H1 (cell line): ENCODE measurements at regions not wholly inside any gene's neighbourhood (a gene's known extent, or its start where the extent isn't known, plus 50 kb on each side); places are given as distances from the start of the nearest gene placed in this dataset.

ENCODE experiments used
- CTCF ChIA-PET: fragments of 300-600 bp; sonication (Branson Sonifier 250); formaldehyde crosslinking; loops from one replicate; lab custom pipeline; 2021; ENCODE audit not compliant: partially characterized antibody; lab: Charles Lee
- POLR2A ChIA-PET: fragments of 300-600 bp; sonication (Branson Sonifier 250); formaldehyde crosslinking; loops from one replicate; lab custom pipeline; 2021; ENCODE audit warnings: inconsistent platforms; ENCODE audit not compliant: partially characterized antibody; lab: Charles Lee
- DNase-seq, 2 experiments: peaks; one replicate each; pipeline versions ENCODE4 v3.0.0 to v3.0.0-alpha.2; 2010 to 2022; ENCODE audit warnings: low spot score in 2 of 2, low read depth in 1 of 2, mixed read lengths in 1 of 2
- FAIRE-seq: peaks from 2 replicates; lab custom pipeline; 2011; peaks lifted over from hg19 to GRCh38; lab: Jason Lieb, UNC
- H2AFZ ChIP-seq: 2 replicates; pipeline ENCODE4 v1.8.1; 2012; ENCODE audit warnings: low read length, inconsistent platforms
- H2AK5ac ChIP-seq: 2 replicates; pipeline ENCODE4 v1.6.1; 2013; ENCODE audit warnings: low read depth, low read length
- H2BK120ac ChIP-seq: replicated peaks from 2 replicates; pipeline ENCODE3; 2013; ENCODE audit warnings: low read depth, low read length, inconsistent platforms
- H2BK12ac ChIP-seq: 2 replicates; pipeline ENCODE4 v1.6.1; 2013; ENCODE audit warnings: low read depth, low read length
- H2BK15ac ChIP-seq: 2 replicates; pipeline ENCODE4 v1.6.1; 2013; ENCODE audit warnings: low read length
- H2BK20ac ChIP-seq: 2 replicates; pipeline ENCODE4 v1.6.1; 2013; ENCODE audit warnings: low read length
- H2BK5ac ChIP-seq: 2 replicates; pipeline ENCODE4 v1.6.1; 2013; ENCODE audit warnings: low read depth, low read length
- H3K14ac ChIP-seq: 2 replicates; pipeline ENCODE4 v1.6.1; 2013; ENCODE audit warnings: inconsistent platforms; ENCODE audit not compliant: insufficient read length
- H3K18ac ChIP-seq: 2 replicates; pipeline ENCODE4 v1.6.1; 2013; ENCODE audit warnings: low read length; ENCODE audit errors: extremely low read depth
- H3K23ac ChIP-seq: 2 replicates; pipeline ENCODE4 v1.6.1; 2013; ENCODE audit warnings: inconsistent platforms; ENCODE audit not compliant: insufficient read length
- H3K23me2 ChIP-seq: 2 replicates; pipeline ENCODE4 v1.6.1; 2013; ENCODE audit warnings: low read depth, low read length
- H3K27ac ChIP-seq: 2 replicates; pipeline ENCODE4 v1.6.1; 2011; ENCODE audit warnings: low read depth, low read length, inconsistent platforms
- H3K27me3 ChIP-seq, 4 experiments: replicated peaks in 1 of 4; 1 replicate in 1 of 4; 2 replicates in 3 of 4; pipeline versions ENCODE4 v1.6.1 to v1.8.1; 2011 to 2013; ENCODE audit warnings: low read length in 3 of 4, mild to moderate bottlenecking in 3 of 4, inconsistent platforms in 2 of 4, mixed read lengths in 2 of 4, moderate library complexity in 1 of 4; ENCODE audit not compliant: control insufficient read depth in 3 of 4, insufficient read depth in 3 of 4; ENCODE audit errors: extremely low read depth in 1 of 4
- H3K36me3 ChIP-seq, 4 experiments: 2 replicates each; pipeline versions ENCODE4 v1.6.1 to v1.8.1; 2011 to 2013; ENCODE audit warnings: mild to moderate bottlenecking in 4 of 4, low read length in 3 of 4, moderate library complexity in 2 of 4, control low read depth in 1 of 4, inconsistent platforms in 1 of 4; ENCODE audit not compliant: insufficient read depth in 4 of 4, control insufficient read depth in 2 of 4
- H3K4ac ChIP-seq: replicated peaks from 2 replicates; pipeline ENCODE3; 2013; ENCODE audit warnings: low read length, low read depth, mixed read lengths, inconsistent platforms; ENCODE audit not compliant: insufficient read length
- H3K4me1 ChIP-seq, 4 experiments: replicated peaks in 1 of 4; 1 replicate in 1 of 4; 2 replicates in 3 of 4; pipeline versions ENCODE4 v1.6.1 to v1.8.1; 2011 to 2013; ENCODE audit warnings: low read length in 3 of 4, inconsistent platforms in 2 of 4, mixed read lengths in 1 of 4; ENCODE audit not compliant: insufficient read depth in 4 of 4, control insufficient read depth in 3 of 4
- H3K4me2 ChIP-seq, 2 experiments: 2 replicates each; pipeline versions ENCODE4 v1.6.1 to v1.8.1; 2011 to 2013; ENCODE audit warnings: low read depth in 2 of 2, low read length in 2 of 2, control low read depth in 1 of 2, inconsistent platforms in 1 of 2, mild to moderate bottlenecking in 1 of 2; ENCODE audit not compliant: insufficient read depth in 1 of 2
- H3K4me3 ChIP-seq, 4 experiments: fragments of 200-600, 300-600 bp in 1 of 4; sonication (generic), shearing (Covaris generic), sonication (Bioruptor Twin) in 1 of 4; 2 replicates each; pipeline versions ENCODE4 v1.5.1 to v1.8.1; 2011 to 2016; ENCODE audit warnings: low read length in 4 of 4, low read depth in 3 of 4, control low read depth in 2 of 4, inconsistent platforms in 2 of 4, mild to moderate bottlenecking in 2 of 4, mixed read lengths in 1 of 4, moderate library complexity in 1 of 4; ENCODE audit not compliant: insufficient read depth in 2 of 4; ENCODE audit errors: extremely low read depth in 1 of 4
- H3K56ac ChIP-seq: replicated peaks from 2 replicates; pipeline ENCODE3; 2013; ENCODE audit warnings: low read depth, mild to moderate bottlenecking, mixed read lengths, low read length, inconsistent platforms; ENCODE audit not compliant: insufficient read length
- H3K79me1 ChIP-seq: 2 replicates; pipeline ENCODE4 v1.6.1; 2013; ENCODE audit warnings: low read depth, low read length, control low read depth
- H3K79me2 ChIP-seq, 2 experiments: 2 replicates each; pipeline versions ENCODE4 v1.6.1 to v1.8.1; 2012 to 2013; ENCODE audit warnings: low read length in 2 of 2, mild to moderate bottlenecking in 2 of 2, inconsistent platforms in 1 of 2; ENCODE audit not compliant: insufficient read depth in 2 of 2, control insufficient read depth in 1 of 2
- H3K9ac ChIP-seq, 4 experiments: replicated peaks in 1 of 4; 1 replicate in 1 of 4; 2 replicates in 3 of 4; pipeline versions ENCODE4 v1.6.1 to v1.8.1; 2011 to 2013; ENCODE audit warnings: low read depth in 3 of 4, low read length in 3 of 4, control low read depth in 2 of 4, mild to moderate bottlenecking in 2 of 4, moderate library complexity in 2 of 4, inconsistent platforms in 1 of 4; ENCODE audit errors: extremely low read depth in 1 of 4
- H3K9me3 ChIP-seq, 2 experiments: 2 replicates each; pipeline versions ENCODE4 v1.6.1 to v1.8.1; 2012 to 2013; ENCODE audit warnings: mild to moderate bottlenecking in 2 of 2, moderate library complexity in 2 of 2, control low read depth in 1 of 2, inconsistent platforms in 1 of 2, low read depth in 1 of 2, low read length in 1 of 2, mixed read lengths in 1 of 2; ENCODE audit not compliant: insufficient read depth in 2 of 2
- H4K20me1 ChIP-seq, 2 experiments: replicated peaks in 1 of 2; 2 replicates each; pipeline versions ENCODE3 to v1.8.1; 2011 to 2013; ENCODE audit warnings: inconsistent platforms in 2 of 2, low read length in 2 of 2, mild to moderate bottlenecking in 1 of 2; ENCODE audit not compliant: insufficient read depth in 2 of 2, control insufficient read depth in 1 of 2
- H4K5ac ChIP-seq: 2 replicates; pipeline ENCODE4 v1.6.1; 2013; ENCODE audit warnings: low read length, low read depth, mixed read lengths, inconsistent platforms; ENCODE audit not compliant: insufficient read length
- H4K8ac ChIP-seq: 2 replicates; pipeline ENCODE4 v1.8.0; 2013; ENCODE audit warnings: mild to moderate bottlenecking, moderate library complexity, low read length, inconsistent platforms; ENCODE audit not compliant: insufficient read depth; ENCODE audit errors: extremely low read depth
- H4K91ac ChIP-seq: replicated peaks from 2 replicates; pipeline ENCODE3; 2013; ENCODE audit warnings: low read length, mixed read lengths, inconsistent platforms; ENCODE audit not compliant: insufficient read length
- EZH2 ChIP-seq: fragments of 200-600 bp; sonication (generic); IDR thresholded peaks from 2 replicates; pipeline ENCODE4 v1.7.1; 2012; ENCODE audit warnings: low read depth, mild to moderate bottlenecking, moderate library complexity, low read length, inconsistent platforms; ENCODE audit not compliant: severe bottlenecking
- POLR2A ChIP-seq, 2 experiments: IDR thresholded peaks; 1 replicate in 1 of 2; 2 replicates in 1 of 2; pipeline ENCODE4 v1.6.1; 2011; ENCODE audit warnings: low read depth in 2 of 2, low read length in 2 of 2, mild to moderate bottlenecking in 2 of 2; ENCODE audit errors: control extremely low read depth in 1 of 2
- POU5F1 ChIP-seq: IDR thresholded peaks from 2 replicates; pipeline ENCODE4 v1.6.1; 2011; ENCODE audit warnings: low read depth, mild to moderate bottlenecking, low read length, moderate library complexity
- SIRT6 ChIP-seq: IDR thresholded peaks from one replicate; pipeline ENCODE4 v1.7.1; 2012; ENCODE audit warnings: low read length, inconsistent platforms
- TAF7 ChIP-seq: optimal IDR thresholded peaks from 2 replicates; pipeline ENCODE3; 2011; ENCODE audit warnings: low read depth, mild to moderate bottlenecking, inconsistent platforms, low read length, moderate library complexity, borderline replicate concordance
- WGBS, 2 experiments: shearing (Covaris generic) in 1 of 2; methylation state at CpG; one replicate each; pipeline versions ENCODE4 v1.1.6 to v1.1.7; 2013 to 2015; ENCODE audit warnings: low lambda C conversion rate in 2 of 2, mixed read lengths in 2 of 2, inconsistent platforms in 1 of 2, low coverage in 1 of 2, missing lambda C conversion rate in 1 of 2; ENCODE audit not compliant: insufficient replicate concordance in 2 of 2, insufficient coverage in 1 of 2, insufficient read length in 1 of 2; ENCODE audit errors: extremely low coverage in 1 of 2, missing lambda C conversion rate in 1 of 2; 5-methylcytosine and 5-hydroxymethylcytosine counted together

DNA sequence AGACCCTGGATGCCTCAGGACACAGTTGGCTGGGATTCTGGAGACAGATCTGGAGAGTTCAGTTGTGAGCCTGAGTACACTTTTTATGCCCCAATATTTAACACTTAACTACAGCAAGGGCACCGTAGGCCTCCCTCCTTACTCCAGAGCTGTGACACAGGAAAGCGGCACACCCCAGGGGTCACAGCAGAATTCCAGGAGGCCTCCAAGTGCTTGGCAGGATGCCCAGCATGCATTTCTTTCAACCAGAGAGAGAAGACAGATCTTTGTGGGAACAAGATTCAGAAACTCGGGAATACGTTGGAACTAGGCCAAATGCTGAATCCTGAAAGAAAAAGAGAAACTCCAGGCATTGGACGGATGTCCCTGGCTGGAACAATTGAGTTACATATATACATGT lies 199.2 kb upstream of the NT5C1B start:
- no peak overlapping the region for H2BK12ac ChIP-seq
- H3K9me3 ChIP-seq, result no peaks in the 10 kb centered on the region
- no peak overlapping the region for H4K8ac ChIP-seq
- DNase-seq (no peak), FAIRE-seq (no peak)
- H3K79me1 ChIP-seq, result no peaks in the 10 kb centered on the region
- H4K5ac ChIP-seq, result no peak overlapping the region
- H3K23me2 ChIP-seq, result no peaks in the 10 kb centered on the region; the same call in 1 of the 2 replicates
- no peak overlapping the region for H3K4me2 ChIP-seq
- no peak overlapping the region for H2BK15ac ChIP-seq
- no peak overlapping the region for H3K27ac ChIP-seq
- 88% methylated on average over 5 of the region's 5 CpGs; no CpG with 5 or more reads in 1 of the 2 experiments for WGBS, 2 experiments
- no peak overlapping the region for H3K56ac ChIP-seq
- H2AFZ ChIP-seq, result no peak overlapping the region
- no peak overlapping the region for H3K23ac ChIP-seq
- no peak overlapping the region for H3K14ac ChIP-seq
- H3K4ac ChIP-seq, result no peak overlapping the region
- H4K20me1 ChIP-seq, result no peaks in the 10 kb centered on the region
- no peak overlapping the region for H3K4me3 ChIP-seq
- no peaks in the 10 kb centered on the region for H3K36me3 ChIP-seq
- no peak overlapping the region for H2AK5ac ChIP-seq
- H2BK5ac ChIP-seq, result no peak overlapping the region
- H3K9ac ChIP-seq, result no peak overlapping the region
- no peak for TF ChIP-seq SIRT6
- TF ChIP-seq EZH2, result no peak
- TF ChIP-seq POLR2A (IDR thresholded peaks at IDR 0.05; ENCODE audit: control extremely low read depth in 1 of 2, low read depth in 2 of 2, low read length in 2 of 2), result no peak
- TF ChIP-seq POU5F1, result no peak
- TF ChIP-seq TAF7, result no peak
- TF ChIP-seq, all 59 proteins: peak for 0
- Histone ChIP-seq H3K79me2 (no peaks in the 10 kb centered on the region), H2BK120ac (no peak overlapping the region), H3K18ac (no peak overlapping the region), H3K27me3 (no peaks in the 10 kb centered on the region), H4K91ac (no peak overlapping the region), H2BK20ac (no peak overlapping the region), H3K4me1 (no peaks in the 10 kb centered on the region)
- POLR2A ChIA-PET, result no interaction called here
- CTCF ChIA-PET, result no interaction called here
